ENCODE measurements at regions not wholly inside any gene's neighbourhood (a gene's known extent, or its start where the extent isn't known, plus 50 kb on each side); places are given as distances from the start of the nearest gene placed in this dataset.

DNA sequence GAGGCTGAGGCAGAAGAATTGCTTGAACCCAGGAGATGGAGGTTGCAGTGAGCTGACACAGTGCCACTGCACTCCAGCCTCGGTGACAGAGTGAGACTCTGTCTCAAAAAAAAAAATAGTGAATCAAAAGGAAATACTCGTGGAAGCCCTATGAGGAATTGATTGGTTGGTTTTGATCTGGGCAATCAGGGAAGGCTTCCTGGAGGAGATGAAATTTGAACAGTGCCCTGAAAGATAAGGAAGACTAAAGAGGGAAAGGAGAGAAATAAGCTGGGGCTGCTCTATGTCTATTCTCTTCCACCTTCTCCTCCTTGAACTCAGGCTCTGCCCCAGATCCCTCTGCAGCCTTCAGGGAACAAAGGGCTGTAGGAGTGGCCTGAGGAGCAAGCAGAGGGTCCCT lies 54.1 kb downstream of the IRF2BPL start:
- H3K27ac ChIP-seq = no peak overlapping the region
- DNase-seq (ENCODE audit: low spot score) = no peak
- TF ChIP-seq, protein P1, sequence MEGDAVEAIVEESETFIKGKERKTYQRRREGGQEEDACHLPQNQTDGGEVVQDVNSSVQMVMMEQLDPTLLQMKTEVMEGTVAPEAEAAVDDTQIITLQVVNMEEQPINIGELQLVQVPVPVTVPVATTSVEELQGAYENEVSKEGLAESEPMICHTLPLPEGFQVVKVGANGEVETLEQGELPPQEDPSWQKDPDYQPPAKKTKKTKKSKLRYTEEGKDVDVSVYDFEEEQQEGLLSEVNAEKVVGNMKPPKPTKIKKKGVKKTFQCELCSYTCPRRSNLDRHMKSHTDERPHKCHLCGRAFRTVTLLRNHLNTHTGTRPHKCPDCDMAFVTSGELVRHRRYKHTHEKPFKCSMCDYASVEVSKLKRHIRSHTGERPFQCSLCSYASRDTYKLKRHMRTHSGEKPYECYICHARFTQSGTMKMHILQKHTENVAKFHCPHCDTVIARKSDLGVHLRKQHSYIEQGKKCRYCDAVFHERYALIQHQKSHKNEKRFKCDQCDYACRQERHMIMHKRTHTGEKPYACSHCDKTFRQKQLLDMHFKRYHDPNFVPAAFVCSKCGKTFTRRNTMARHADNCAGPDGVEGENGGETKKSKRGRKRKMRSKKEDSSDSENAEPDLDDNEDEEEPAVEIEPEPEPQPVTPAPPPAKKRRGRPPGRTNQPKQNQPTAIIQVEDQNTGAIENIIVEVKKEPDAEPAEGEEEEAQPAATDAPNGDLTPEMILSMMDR (IDR thresholded peaks at IDR 0.05) = no peak
- no peak overlapping the region for H3K4me3 ChIP-seq

DNA sequence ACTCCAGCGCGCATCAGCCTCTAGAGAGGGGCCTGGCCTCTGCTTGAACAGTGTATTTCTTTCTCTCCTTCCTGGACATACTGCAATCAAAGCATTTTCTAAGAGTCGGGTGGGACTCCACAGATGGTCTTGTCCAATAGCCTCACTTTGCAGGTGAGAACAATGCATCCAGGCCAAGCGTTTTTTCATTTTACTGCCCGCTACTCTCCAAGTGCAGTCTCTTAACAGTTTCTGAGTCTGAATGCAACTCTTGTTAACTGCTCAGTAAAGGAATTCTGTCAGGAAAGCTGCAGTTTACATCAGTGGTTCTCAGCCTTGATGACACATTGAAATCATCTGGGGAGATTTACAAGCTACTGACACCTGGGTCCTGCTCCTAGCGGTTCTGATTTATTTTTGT lies 57.0 kb downstream of the IRF2BPL start:
- no peak for DNase-seq (ENCODE audit: low spot score)
- TF ChIP-seq, protein P1 (IDR thresholded peaks at IDR 0.05) = no peak
- H3K27ac ChIP-seq = no peak overlapping the region
- no peak overlapping the region for H3K4me3 ChIP-seq

DNA sequence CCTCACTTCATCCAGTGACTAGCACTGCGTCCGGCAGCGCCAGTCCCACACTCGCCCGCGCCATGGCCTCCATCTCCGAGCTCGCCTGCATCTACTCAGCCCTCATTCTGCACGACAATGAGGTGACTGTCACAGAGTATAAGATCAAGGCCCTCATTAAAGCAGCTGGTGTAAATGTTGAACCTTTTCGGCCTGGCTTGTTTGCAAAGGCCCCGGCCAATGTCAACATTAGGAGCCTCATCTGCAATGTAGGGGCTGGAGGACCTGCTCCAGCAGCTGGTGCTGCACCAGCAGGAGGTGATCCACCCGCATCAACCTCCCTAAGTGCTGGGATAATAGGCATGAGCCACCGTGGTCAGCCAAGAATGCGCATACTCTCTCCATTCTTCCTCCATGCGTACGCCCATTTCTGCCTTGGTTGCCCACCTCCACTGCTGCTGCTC lies 59.9 kb downstream of the IRF2BPL start:
- H3K27ac ChIP-seq = no peak overlapping the region
- no peak overlapping the region for H3K4me3 ChIP-seq
- TF ChIP-seq, protein P1 (IDR thresholded peaks at IDR 0.05) = no peak
- no peak for DNase-seq (ENCODE audit: low spot score)

DNA sequence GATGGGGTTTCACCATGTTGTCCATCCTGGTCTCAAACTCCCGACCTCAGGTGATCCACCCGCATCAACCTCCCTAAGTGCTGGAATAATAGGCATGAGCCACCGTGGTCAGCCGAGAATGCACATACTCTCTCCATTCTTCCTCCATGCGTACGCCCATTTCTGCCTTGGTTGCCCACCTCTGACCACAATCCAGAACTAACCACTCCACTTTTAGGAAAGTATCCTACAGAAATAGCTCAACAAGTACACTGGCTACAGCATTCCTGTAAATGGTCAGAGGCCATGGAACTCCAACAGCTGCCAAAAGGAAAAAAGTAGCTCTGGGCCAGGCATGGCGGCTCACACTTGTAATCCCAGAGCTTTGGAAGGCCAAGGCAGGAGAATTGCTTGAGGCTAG lies 60.7 kb downstream of the IRF2BPL start:
- no peak overlapping the region for H3K27ac ChIP-seq
- no peak for DNase-seq (ENCODE audit: low spot score)

DNA sequence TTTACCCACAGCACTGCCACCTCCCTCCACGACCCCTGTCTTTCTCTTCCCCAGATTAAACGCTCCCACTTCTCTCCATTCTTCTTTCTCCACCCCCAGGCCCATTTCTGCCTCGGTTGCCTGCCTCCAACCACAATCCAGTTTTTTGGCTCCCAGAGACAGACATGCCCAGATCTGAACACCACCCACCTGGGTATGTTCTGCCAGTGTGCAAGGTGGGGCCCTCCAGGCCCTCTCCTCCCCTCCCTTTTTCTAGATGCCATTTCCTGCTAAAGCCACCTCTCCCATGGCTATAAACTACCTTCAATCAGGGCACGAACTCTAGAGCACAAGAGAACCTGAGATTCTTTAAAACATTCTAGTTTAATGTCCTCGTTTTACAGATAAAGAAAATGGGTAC lies 63.3 kb downstream of the IRF2BPL start:
- Histone ChIP-seq H3K27ac (no peak overlapping the region), H3K4me3 (no peak overlapping the region)
- TF ChIP-seq, protein P1 (IDR thresholded peaks at IDR 0.05) = no peak
- no peak for DNase-seq (ENCODE audit: low spot score)

More for the DNA sequence above, 60.7 kb downstream of the IRF2BPL start:
- H3K4me3 ChIP-seq = no peak overlapping the region
- TF ChIP-seq, protein P1 (IDR thresholded peaks at IDR 0.05) = no peak

DNA sequence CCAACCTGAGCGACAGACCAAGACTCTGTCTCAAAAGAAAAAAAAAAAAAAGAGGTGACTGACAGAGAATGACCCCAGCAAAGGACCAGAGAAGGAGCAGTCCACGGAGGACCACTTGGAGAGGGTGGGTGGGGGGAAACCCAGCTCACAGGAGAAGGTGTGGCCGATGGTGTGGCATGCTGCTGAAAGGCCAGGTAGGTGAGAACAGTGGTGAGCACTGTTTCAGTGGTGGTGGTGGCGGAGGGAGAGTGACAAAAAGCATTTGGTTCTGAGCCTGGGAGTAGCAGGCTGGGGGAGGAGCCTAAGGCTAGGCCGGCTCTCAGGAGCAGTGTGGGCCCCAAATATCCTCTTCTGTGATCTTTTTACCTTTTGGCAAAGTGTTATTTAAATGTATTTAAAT lies 63.8 kb downstream of the IRF2BPL start:
- no peak for DNase-seq (ENCODE audit: low spot score)
- no peak overlapping the region for H3K27ac ChIP-seq
- TF ChIP-seq, protein P1 (IDR thresholded peaks at IDR 0.05) = no peak
- no peak overlapping the region for H3K4me3 ChIP-seq

DNA sequence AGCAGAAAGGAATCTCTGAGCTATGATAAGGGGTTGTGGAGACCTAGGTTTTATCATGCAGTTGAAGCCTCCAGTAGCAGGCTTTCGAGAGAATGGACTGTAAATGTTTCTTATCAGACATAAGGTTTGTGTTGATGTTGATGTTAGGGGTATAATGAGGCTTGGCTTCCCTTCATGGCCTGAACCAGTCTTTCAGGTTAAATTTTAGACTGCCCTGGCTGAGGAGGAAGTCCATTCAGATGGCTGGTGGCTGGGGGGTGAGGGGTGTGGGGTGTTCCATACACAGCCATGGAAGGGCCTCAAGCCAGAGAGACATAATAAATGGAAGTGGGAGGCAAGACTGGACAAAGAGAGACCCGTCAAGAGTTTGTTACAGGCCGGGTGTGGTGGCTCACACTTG lies 65.1 kb downstream of the IRF2BPL start:
- no peak for DNase-seq (ENCODE audit: low spot score)

More for the DNA sequence above, 65.1 kb downstream of the IRF2BPL start:
- TF ChIP-seq, protein P1 (IDR thresholded peaks at IDR 0.05) = no peak
- Histone ChIP-seq H3K4me3 (no peak overlapping the region), H3K27ac (no peak overlapping the region)

Data from coronary artery (tissue), 2 donors.